B cell (primary cell): ENCODE measurements at regions not wholly inside any gene's neighbourhood (a gene's known extent, or its start where the extent isn't known, plus 50 kb on each side); places are given as distances from the start of the nearest gene placed in this dataset.

Source experiments
- ATAC-seq: fragments of 200-7000 bp; cut with Tn5 transposase; one replicate; pipeline ENCODE4 v1.10.0; 2021; ENCODE audit warnings: low read depth, mild to moderate bottlenecking, moderate number of reproducible peaks, moderate library complexity
- CTCF ChIA-PET: fragments of 350-600 bp; sonication (Branson Sonifier 250); formaldehyde crosslinking; loops from one replicate; lab custom pipeline; 2021; ENCODE audit warnings: antibody characterized with exemption, inconsistent platforms; lab: Charles Lee
- POLR2A ChIA-PET: fragments of 350-600 bp; sonication (Branson Sonifier 250); formaldehyde crosslinking; loops from one replicate; lab custom pipeline; 2021; ENCODE audit warnings: antibody characterized with exemption; lab: Charles Lee
- DNase-seq: peaks from one replicate; pipeline ENCODE4 v3.0.0; 2013
- H2AFZ ChIP-seq: 2 replicates; pipeline ENCODE4 v1.6.1; 2012; ENCODE audit warnings: mild to moderate bottlenecking, low read depth, low read length; ENCODE audit not compliant: insufficient read depth, poor library complexity, severe bottlenecking
- H3K27ac ChIP-seq, 2 donors: 1 replicate in 1 of 2; 2 replicates in 1 of 2; pipeline ENCODE4 v1.5.1; 2012 to 2013; ENCODE audit warnings: low read length in 2 of 2, mild to moderate bottlenecking in 2 of 2, moderate library complexity in 1 of 2
- H3K27me3 ChIP-seq, 4 experiments: fragments of 200-600 bp in 1 of 4; sonication (generic) in 1 of 4; replicated peaks in 1 of 4; 1 replicate in 2 of 4; 2 replicates in 2 of 4; pipeline versions ENCODE4 v1.6.1 to v1.7.0; 2013 to 2016; ENCODE audit warnings: low read length in 3 of 4, mild to moderate bottlenecking in 2 of 4, mixed read lengths in 1 of 4, moderate library complexity in 1 of 4; ENCODE audit not compliant: insufficient read depth in 4 of 4, control insufficient read depth in 3 of 4; ENCODE audit errors: control extremely low read depth in 1 of 4
- H3K36me3 ChIP-seq, 2 experiments: replicated peaks in 1 of 2; 1 replicate in 1 of 2; 2 replicates in 1 of 2; pipeline versions ENCODE4 v1.6.1 to v1.7.1; 2013; ENCODE audit warnings: low read length in 1 of 2; ENCODE audit not compliant: insufficient read depth in 2 of 2, control insufficient read depth in 1 of 2; ENCODE audit errors: control extremely low read depth in 1 of 2, extremely low read depth in 1 of 2
- H3K4me1 ChIP-seq, 2 donors: fragments of 200-600 bp in 1 of 2; sonication (generic) in 1 of 2; 1 replicate in 1 of 2; 2 replicates in 1 of 2; pipeline versions ENCODE4 v1.5.1 to v1.6.1; 2013 to 2017; ENCODE audit warnings: low read length in 2 of 2; ENCODE audit not compliant: control insufficient read depth in 2 of 2, insufficient read depth in 2 of 2
- H3K4me2 ChIP-seq: replicated peaks from 2 replicates; pipeline ENCODE3; 2012; ENCODE audit warnings: mild to moderate bottlenecking, low read depth, low read length; ENCODE audit not compliant: poor library complexity, severe bottlenecking
- H3K4me3 ChIP-seq, 5 experiments: fragments of 200-600 bp in 1 of 5; sonication (generic) in 1 of 5; 1 replicate in 3 of 5; 2 replicates in 2 of 5; pipeline versions ENCODE4 v1.5.1 to v1.7.0; 2011 to 2016; ENCODE audit warnings: low read length in 4 of 5, mild to moderate bottlenecking in 4 of 5, low read depth in 2 of 5, control low read depth in 1 of 5, moderate library complexity in 1 of 5; ENCODE audit not compliant: insufficient read depth in 1 of 5; ENCODE audit errors: control extremely low read depth in 1 of 5, extremely low read depth in 1 of 5
- H3K79me2 ChIP-seq: fragments of 200-600 bp; sonication (generic); one replicate; pipeline ENCODE4 v1.6.0; 2016; ENCODE audit warnings: low read length; ENCODE audit not compliant: control insufficient read depth, insufficient read depth
- H3K9ac ChIP-seq: fragments of 200-600 bp; sonication (generic); 2 replicates; pipeline ENCODE4 v1.6.1; 2017; ENCODE audit warnings: mild to moderate bottlenecking, low read length, moderate library complexity
- H3K9me3 ChIP-seq, 3 donors: one replicate each; pipeline versions ENCODE4 v1.6.1 to v1.7.1; 2013; ENCODE audit warnings: low read length in 2 of 3; ENCODE audit not compliant: control insufficient read depth in 2 of 3, insufficient read depth in 1 of 3; ENCODE audit errors: control extremely low read depth in 1 of 3
- H4K20me1 ChIP-seq: 2 replicates; pipeline ENCODE4 v1.6.0; 2012; ENCODE audit warnings: mild to moderate bottlenecking, low read length; ENCODE audit not compliant: insufficient read depth, control insufficient read depth, poor library complexity, severe bottlenecking
- H3K27ac Mint-ChIP-seq: one replicate; pipeline ENCODE4 v1.8.0; 2021; ENCODE audit warnings: mixed read lengths
- H3K27me3 Mint-ChIP-seq: one replicate; pipeline ENCODE4 v1.8.0; 2021; ENCODE audit warnings: mixed read lengths
- H3K4me1 Mint-ChIP-seq: one replicate; pipeline ENCODE4 v1.8.0; 2021; ENCODE audit warnings: mixed read lengths
- H3K4me3 Mint-ChIP-seq: one replicate; pipeline ENCODE4 v1.8.0; 2021; ENCODE audit warnings: mixed read lengths
- H3K9me3 Mint-ChIP-seq: one replicate; pipeline ENCODE4 v1.8.0; 2022; ENCODE audit warnings: mixed read lengths; ENCODE audit not compliant: insufficient read depth
- CTCF ChIP-seq: fragments of 200-600 bp; IDR thresholded peaks from one replicate; pipeline ENCODE4 v1.8.0; 2022; ENCODE audit warnings: antibody characterized with exemption, mild to moderate bottlenecking
- EZH2 ChIP-seq: IDR thresholded peaks from 2 replicates; pipeline ENCODE4 v1.6.1; 2012; ENCODE audit warnings: borderline replicate concordance, low read depth, mild to moderate bottlenecking, moderate library complexity, low read length; ENCODE audit not compliant: insufficient read depth, poor library complexity, severe bottlenecking
- WGBS: methylation state at CpG from one replicate; pipeline ENCODE4 v1.1.5; 2013; ENCODE audit warnings: missing lambda C conversion rate; ENCODE audit not compliant: insufficient coverage; 5-methylcytosine and 5-hydroxymethylcytosine counted together
- intact Hi-C: fragments of 100-400 bp; cut with micrococcal nuclease; formaldehyde crosslinking; loops from one replicate; pipeline ENCODE4 v1.10.0; 2022

- Histone ChIP-seq H3K27me3 (peaks cover 0 to 16% (median 8%) of the 10 kb centered on the region in 4 experiments), H3K9me3 (peaks cover 0 to 7% (median 0%) of the 10 kb centered on the region in 3 donors), H3K27ac (no peak overlapping the region), H3K4me1 (no peaks in the 10 kb centered on the region), H4K20me1 (no peaks in the 10 kb centered on the region), H3K4me2 (no peak overlapping the region), H3K79me2 (no peaks in the 10 kb centered on the region), H3K4me3 (no peak overlapping the region), H2AFZ (no peak overlapping the region), H3K9ac (no peak overlapping the region), H3K36me3 (no peaks in the 10 kb centered on the region)
- peaks cover 4% of the 10 kb centered on the region for H3K9me3 Mint-ChIP-seq
- CTCF ChIA-PET: no interaction called here
- intact Hi-C loops: no loop called here
- H3K27ac Mint-ChIP-seq: no peak overlapping the region
- H3K4me1 Mint-ChIP-seq: no peaks in the 10 kb centered on the region
- 16% methylated on average over 2 of the region's 9 CpGs for WGBS
- H3K4me3 Mint-ChIP-seq: no peak overlapping the region
- H3K27me3 Mint-ChIP-seq: peaks cover 45% of the 10 kb centered on the region
- TF ChIP-seq EZH2: no peak
- no peak for TF ChIP-seq CTCF
- POLR2A ChIA-PET: no interaction called here
- ATAC-seq: no peak
- DNase-seq: no peak
These were observed 109.7 kb downstream of the RAMP3 start for GRCh38 chr7:45267262-45267661.

- no peaks in the 10 kb centered on the region for H3K4me1 Mint-ChIP-seq
- DNase-seq: no peak
- TF ChIP-seq EZH2: no peak
- no peak for TF ChIP-seq CTCF
- no peak overlapping the region for H3K4me3 Mint-ChIP-seq
- peaks cover 3% of the 10 kb centered on the region for H3K9me3 Mint-ChIP-seq
- intact Hi-C loops: no loop called here
- ChIA-PET CTCF (no interaction called here), POLR2A (no interaction called here)
- ATAC-seq: no peak
- H3K9ac ChIP-seq: no peak overlapping the region
- no peaks in the 10 kb centered on the region for H4K20me1 ChIP-seq
- H3K4me2 ChIP-seq: no peak overlapping the region
- H3K4me3 ChIP-seq: no peak overlapping the region
- no peaks in the 10 kb centered on the region for H3K4me1 ChIP-seq
- H3K9me3 ChIP-seq: peaks cover 0 to 4% (median under 1%) of the 10 kb centered on the region in 3 donors
- no peaks in the 10 kb centered on the region for H3K36me3 ChIP-seq
- no peak overlapping the region for H3K27ac Mint-ChIP-seq
- no peak overlapping the region for H3K27ac ChIP-seq
- peaks cover 42% of the 10 kb centered on the region for H3K27me3 Mint-ChIP-seq
- 79% methylated on average over 2 of the region's 3 CpGs for WGBS
- peaks cover 0 to 16% (median 8%) of the 10 kb centered on the region in 4 experiments for H3K27me3 ChIP-seq
- H2AFZ ChIP-seq: no peak overlapping the region
- H3K79me2 ChIP-seq: no peaks in the 10 kb centered on the region
These were observed 110.4 kb downstream of the RAMP3 start for GRCh38 chr7:45268013-45268412.
